ENCODE measurements at regions not wholly inside any gene's neighbourhood (a gene's known extent, or its start where the extent isn't known, plus 50 kb on each side); places are given as distances from the start of the nearest gene placed in this dataset.

- peak; percentile 60 for DNase-seq (ENCODE audit: low read depth)
- H3K4me3 ChIP-seq (ENCODE audit: low read depth, low read length), result no peak overlapping the region
- H3K36me3 ChIP-seq (ENCODE audit: control insufficient read depth, insufficient read depth, low read length), result no peaks in the 10 kb centered on the region
- FAIRE-seq, result no peak
- no peaks in the 10 kb centered on the region for H3K27me3 ChIP-seq (ENCODE audit: control insufficient read depth, insufficient read depth, low read length)
- TF ChIP-seq CTCF (IDR thresholded peaks at IDR 0.05; ENCODE audit: insufficient read depth, low read length, severe bottlenecking), result no peak
These were observed 92.4 kb upstream of the HES1 start for GRCh38 chr3:194043516-194043915.

- Histone ChIP-seq H3K36me3 (ENCODE audit: control insufficient read depth, insufficient read depth, low read length) (no peaks in the 10 kb centered on the region), H3K4me3 (ENCODE audit: low read depth, low read length) (no peak overlapping the region), H3K27me3 (ENCODE audit: control insufficient read depth, insufficient read depth, low read length) (no peaks in the 10 kb centered on the region)
- no peak for TF ChIP-seq CTCF (IDR thresholded peaks at IDR 0.05; ENCODE audit: insufficient read depth, low read length, severe bottlenecking)
- FAIRE-seq (no peak), DNase-seq (ENCODE audit: low read depth) (no peak)
These were observed 90.7 kb upstream of the HES1 start for GRCh38 chr3:194045289-194045688.

GRCh38 chr3:194045919-194046318, 90.0 kb upstream of the HES1 start:
- no peaks in the 10 kb centered on the region for H3K27me3 ChIP-seq (ENCODE audit: control insufficient read depth, insufficient read depth, low read length)
- H3K36me3 ChIP-seq (ENCODE audit: control insufficient read depth, insufficient read depth, low read length), result no peaks in the 10 kb centered on the region
- FAIRE-seq (no peak), DNase-seq (ENCODE audit: low read depth) (no peak)
- H3K4me3 ChIP-seq (ENCODE audit: low read depth, low read length), result no peak overlapping the region
- no peak for TF ChIP-seq CTCF (IDR thresholded peaks at IDR 0.05; ENCODE audit: insufficient read depth, low read length, severe bottlenecking)

GRCh38 chr3:194046531-194046930, 89.4 kb upstream of the HES1 start:
- Histone ChIP-seq H3K27me3 (ENCODE audit: control insufficient read depth, insufficient read depth, low read length) (no peaks in the 10 kb centered on the region), H3K4me3 (ENCODE audit: low read depth, low read length) (no peak overlapping the region), H3K36me3 (ENCODE audit: control insufficient read depth, insufficient read depth, low read length) (no peaks in the 10 kb centered on the region)
- DNase-seq (ENCODE audit: low read depth), result no peak
- no peak for FAIRE-seq
- no peak for TF ChIP-seq CTCF (IDR thresholded peaks at IDR 0.05; ENCODE audit: insufficient read depth, low read length, severe bottlenecking)

GRCh38 chr3:194046995-194047645, 88.8 kb upstream of the HES1 start:
- DNase-seq (ENCODE audit: low read depth) (no peak), FAIRE-seq (no peak)
- no peak for TF ChIP-seq CTCF (IDR thresholded peaks at IDR 0.05; ENCODE audit: insufficient read depth, low read length, severe bottlenecking)
- Histone ChIP-seq H3K27me3 (ENCODE audit: control insufficient read depth, insufficient read depth, low read length) (no peaks in the 10 kb centered on the region), H3K4me3 (ENCODE audit: low read depth, low read length) (no peak overlapping the region), H3K36me3 (ENCODE audit: control insufficient read depth, insufficient read depth, low read length) (no peaks in the 10 kb centered on the region)

GRCh38 chr3:194049394-194049793, 86.6 kb upstream of the HES1 start:
- Histone ChIP-seq H3K36me3 (ENCODE audit: control insufficient read depth, insufficient read depth, low read length) (no peaks in the 10 kb centered on the region), H3K4me3 (ENCODE audit: low read depth, low read length) (no peak overlapping the region), H3K27me3 (ENCODE audit: control insufficient read depth, insufficient read depth, low read length) (no peaks in the 10 kb centered on the region)
- TF ChIP-seq CTCF (IDR thresholded peaks at IDR 0.05; ENCODE audit: insufficient read depth, low read length, severe bottlenecking), result no peak
- no peak for FAIRE-seq
- DNase-seq (ENCODE audit: low read depth), result no peak

Measured in bronchial epithelial cell (primary cell).